ENCODE measurements at regions not wholly inside any gene's neighbourhood (a gene's known extent, or its start where the extent isn't known, plus 50 kb on each side); places are given as distances from the start of the nearest gene placed in this dataset.
A peak's percentile ranks its signal among the peaks of the same experiment; 100 is the strongest.

GRCh38 chr5:167721926-167722440, 569.5 kb upstream of the WWC1 start:
- H3K4me3 Mint-ChIP-seq, result no peak overlapping the region
- DNase-seq (ENCODE audit: low spot score) (no peak), ATAC-seq (no peak)
- H3K27ac Mint-ChIP-seq, result no peak overlapping the region
- H3K9me3 Mint-ChIP-seq, result no peaks in the 10 kb centered on the region
- ChIA-PET CTCF (interaction anchor here (0.9 to 2.7 kb wide), 5 partner anchors 13 to 325 kb away, joined by 3 to 29 read pairs (median 4); no protein-coding TSS in a partner anchor), POLR2A (no interaction called here)
- peaks cover 39% of the 10 kb centered on the region for H3K4me1 Mint-ChIP-seq
- H3K27me3 Mint-ChIP-seq (ENCODE audit: low read depth), result peaks cover 6% of the 10 kb centered on the region
- H3K36me3 Mint-ChIP-seq, result no peaks in the 10 kb centered on the region
- no peak for TF ChIP-seq ZNF281 (CRISPR knock-in tag; IDR thresholded peaks at IDR 0.05)
- TF ChIP-seq STAT6 (CRISPR knock-in tag; conservative IDR thresholded peaks at IDR 0.05; ENCODE audit: low read depth), result no peak
- no peak for TF ChIP-seq NR3C1 (CRISPR knock-in tag; conservative IDR thresholded peaks at IDR 0.05; ENCODE audit: low read depth)
- no peak for TF ChIP-seq NFE2L1 (CRISPR knock-in tag; IDR thresholded peaks at IDR 0.05)
- no peak for TF ChIP-seq ZSCAN18 (CRISPR knock-in tag; IDR thresholded peaks at IDR 0.05)
- no peak for TF ChIP-seq AR (CRISPR knock-in tag; IDR thresholded peaks at IDR 0.05)
- TF ChIP-seq SP1 (CRISPR knock-in tag; conservative IDR thresholded peaks at IDR 0.05), result no peak
- no peak for TF ChIP-seq CREB1 (CRISPR knock-in tag; IDR thresholded peaks at IDR 0.05)
- no peak for TF ChIP-seq GTF2I (CRISPR knock-in tag; conservative IDR thresholded peaks at IDR 0.05)
- TF ChIP-seq ZNF423 (CRISPR knock-in tag; IDR thresholded peaks at IDR 0.05), result no peak
- no peak for TF ChIP-seq KAT7 (CRISPR knock-in tag; IDR thresholded peaks at IDR 0.05; ENCODE audit: borderline replicate concordance)
- TF ChIP-seq E2F1 (CRISPR knock-in tag; IDR thresholded peaks at IDR 0.05), result no peak
- TF ChIP-seq SOX15 (CRISPR knock-in tag; IDR thresholded peaks at IDR 0.05), result no peak

GRCh38 chr5:167723254-167723871, 568.1 kb upstream of the WWC1 start:
- peak; percentile 79 for DNase-seq (ENCODE audit: low spot score)
- H3K4me3 Mint-ChIP-seq, result no peak overlapping the region
- peaks cover 48% of the 10 kb centered on the region for H3K4me1 Mint-ChIP-seq
- ChIA-PET POLR2A (no interaction called here), CTCF (interaction anchor here (0.6 to 2.7 kb wide), 8 partner anchors 9 to 324 kb away, joined by 3 to 29 read pairs (median 4); no protein-coding TSS in a partner anchor)
- H3K9me3 Mint-ChIP-seq, result no peaks in the 10 kb centered on the region
- ATAC-seq, result peak; percentile 89
- H3K27me3 Mint-ChIP-seq (ENCODE audit: low read depth), result peaks cover 6% of the 10 kb centered on the region
- 0 out of 2 replicates have a peak, but pooled peaks cover 2% of the 10 kb centered on the region for H3K36me3 Mint-ChIP-seq
- no peak overlapping the region for H3K27ac Mint-ChIP-seq
- TF ChIP-seq CREM (CRISPR knock-in tag; IDR thresholded peaks at IDR 0.05), result no peak
- peak; percentile 40; the same call in 1 of the 2 replicates for TF ChIP-seq USF2 (CRISPR knock-in tag; IDR thresholded peaks at IDR 0.05)
- peak; percentile 17; the same call in 1 of the 2 replicates for TF ChIP-seq ZNF396 (CRISPR knock-in tag; IDR thresholded peaks at IDR 0.05; ENCODE audit: borderline replicate concordance)
- TF ChIP-seq CTCF (IDR thresholded peaks at IDR 0.05), result peak; percentile 93
